ENCODE measurements at regions not wholly inside any gene's neighbourhood (a gene's known extent, or its start where the extent isn't known, plus 50 kb on each side); places are given as distances from the start of the nearest gene placed in this dataset.
A peak's percentile ranks its signal among the peaks of the same experiment; 100 is the strongest.

DNA sequence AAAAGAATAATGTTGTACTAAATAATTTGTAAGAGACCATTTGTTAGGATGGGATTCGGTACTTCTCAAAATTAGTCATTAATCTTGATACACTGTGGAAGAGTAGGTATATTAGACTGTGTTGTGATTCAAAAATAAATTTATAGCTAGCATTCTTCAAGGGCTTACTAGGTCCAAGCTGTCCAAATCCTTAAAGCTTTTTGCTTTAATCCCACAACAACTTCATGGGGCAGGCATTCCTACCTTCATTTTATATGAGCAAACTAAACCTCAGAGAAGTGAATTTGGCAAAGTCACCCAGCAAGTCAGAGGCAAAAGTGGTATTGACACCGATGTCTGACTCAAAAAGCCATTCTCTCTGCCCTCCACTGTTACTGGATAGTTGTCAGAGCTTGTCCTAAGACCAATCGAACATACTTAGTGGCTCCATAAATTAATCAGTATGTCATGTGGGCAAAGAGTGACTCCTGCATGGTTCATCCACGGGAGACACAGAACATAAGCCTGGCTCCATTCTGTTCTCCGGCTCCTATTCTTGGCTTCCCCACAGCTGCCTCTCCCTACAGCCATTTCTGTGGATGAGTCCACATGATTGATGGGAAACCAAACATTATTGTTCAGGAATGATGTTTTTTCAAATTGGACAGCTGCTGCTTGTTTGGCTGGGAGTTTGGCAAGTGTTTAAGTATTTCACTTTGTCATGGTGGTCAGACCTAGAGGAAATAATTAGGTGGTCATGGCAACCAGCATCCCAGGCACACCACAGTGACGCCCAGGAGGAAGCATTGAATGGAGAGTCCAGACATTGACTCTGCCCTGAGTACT, 133.4 kb upstream of the FGGY start:
- Mint-ChIP-seq H3K9me3 (peaks cover 0 to 24% (median 5%) of the 10 kb centered on the region in 11 donors), H3K4me1 (no peaks in the 10 kb centered on the region), H3K27ac (no peak overlapping the region), H3K4me3 (no peak overlapping the region), H3K36me3 (peaks cover 0 to 5% (median 3%) of the 10 kb centered on the region in 5 donors), H3K27me3 (peaks cover 9 to 40% (median 19%) of the 10 kb centered on the region in 5 donors)
- Histone ChIP-seq H3K4me3 (ENCODE audit: low read length) (no peak overlapping the region), H3K4me1 (ENCODE audit: control insufficient read depth in 2 of 2, insufficient read depth in 2 of 2, low read length in 2 of 2) (no peaks in the 10 kb centered on the region), H3K27ac (ENCODE audit: low read depth, low read length) (no peak overlapping the region), H3K27me3 (ENCODE audit: control insufficient read depth in 2 of 2, insufficient read depth in 2 of 2, low read length in 2 of 2) (no peaks in the 10 kb centered on the region), H3K36me3 (ENCODE audit: control insufficient read depth in 2 of 3, insufficient read depth in 3 of 3, low read length in 3 of 3) (no peaks in the 10 kb centered on the region), H3K9me3 (ENCODE audit: control insufficient read depth in 2 of 3, low read length in 3 of 3) (no peaks in the 10 kb centered on the region)
- ChIA-PET CTCF (no interaction called here), POLR2A (interaction anchor here (0.5 kb wide), 1 partner anchor 305 kb away, joined by 4 read pairs; no protein-coding TSS in a partner anchor)
- DNase-seq (no peak), ATAC-seq (peak; percentile 32)
- intact Hi-C loops (cut with micrococcal nuclease), result no loop called here

DNA sequence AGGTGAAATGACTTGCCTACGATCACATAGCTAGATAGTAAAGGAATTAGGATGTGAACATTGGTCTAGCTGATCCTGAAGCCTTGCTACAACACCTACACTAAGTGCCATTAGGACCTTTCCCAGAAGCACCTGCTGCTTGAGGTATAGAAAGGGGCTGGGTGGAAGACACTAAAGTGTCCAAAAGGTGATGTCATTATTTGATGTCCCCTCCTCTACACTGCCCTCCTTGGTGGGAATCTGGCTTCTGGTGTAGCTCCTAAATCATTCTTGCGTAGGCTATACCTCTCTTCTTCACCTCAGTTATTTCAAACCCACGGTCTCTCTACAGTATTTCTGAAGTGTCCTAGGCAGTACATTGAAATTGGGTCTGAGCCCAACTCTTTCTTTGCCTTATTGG, 132.5 kb upstream of the FGGY start:
- Mint-ChIP-seq H3K4me1 (no peaks in the 10 kb centered on the region), H3K9me3 (peaks cover 0 to 24% (median 0%) of the 10 kb centered on the region in 11 donors), H3K36me3 (peaks cover 0 to 3% (median 0%) of the 10 kb centered on the region in 5 donors), H3K27me3 (peaks cover 9 to 44% (median 19%) of the 10 kb centered on the region in 5 donors), H3K4me3 (no peak overlapping the region), H3K27ac (no peak overlapping the region)
- Histone ChIP-seq H3K4me1 (ENCODE audit: control insufficient read depth in 2 of 2, insufficient read depth in 2 of 2, low read length in 2 of 2) (no peaks in the 10 kb centered on the region), H3K9me3 (ENCODE audit: control insufficient read depth in 2 of 3, low read length in 3 of 3) (no peaks in the 10 kb centered on the region), H3K36me3 (ENCODE audit: control insufficient read depth in 2 of 3, insufficient read depth in 3 of 3, low read length in 3 of 3) (no peaks in the 10 kb centered on the region), H3K4me3 (ENCODE audit: low read length) (no peak overlapping the region), H3K27me3 (ENCODE audit: control insufficient read depth in 2 of 2, insufficient read depth in 2 of 2, low read length in 2 of 2) (no peaks in the 10 kb centered on the region), H3K27ac (ENCODE audit: low read depth, low read length) (no peak overlapping the region)
- ChIA-PET POLR2A (no interaction called here), CTCF (no interaction called here)
- no peak for DNase-seq
- ATAC-seq, result no peak
- intact Hi-C loops (cut with micrococcal nuclease), result no loop called here

GRCh38 chr1:59165353-59165752, 131.5 kb upstream of the FGGY start:
- ChIA-PET CTCF (no interaction called here), POLR2A (no interaction called here)
- Mint-ChIP-seq H3K36me3 (peaks cover 0 to 3% (median 0%) of the 10 kb centered on the region in 5 donors), H3K4me1 (peaks cover 0 to 2% (median 0%) of the 10 kb centered on the region in 7 donors), H3K4me3 (no peak overlapping the region), H3K27ac (no peak overlapping the region), H3K9me3 (peaks cover 0 to 24% (median 0%) of the 10 kb centered on the region in 11 donors), H3K27me3 (peaks cover 9 to 49% (median 19%) of the 10 kb centered on the region in 5 donors)
- no peaks in the 10 kb centered on the region for H3K27me3 ChIP-seq (ENCODE audit: control insufficient read depth in 2 of 2, insufficient read depth in 2 of 2, low read length in 2 of 2)
- no peaks in the 10 kb centered on the region for H3K36me3 ChIP-seq (ENCODE audit: control insufficient read depth in 2 of 3, insufficient read depth in 3 of 3, low read length in 3 of 3)
- DNase-seq (no peak), ATAC-seq (no peak)
- no peaks in the 10 kb centered on the region for H3K9me3 ChIP-seq (ENCODE audit: control insufficient read depth in 2 of 3, low read length in 3 of 3)
- H3K4me1 ChIP-seq (ENCODE audit: control insufficient read depth in 2 of 2, insufficient read depth in 2 of 2, low read length in 2 of 2), result no peaks in the 10 kb centered on the region
- intact Hi-C loops (cut with micrococcal nuclease), result no loop called here
- H3K4me3 ChIP-seq (ENCODE audit: low read length), result no peak overlapping the region
- H3K27ac ChIP-seq (ENCODE audit: low read depth, low read length), result no peak overlapping the region

DNA sequence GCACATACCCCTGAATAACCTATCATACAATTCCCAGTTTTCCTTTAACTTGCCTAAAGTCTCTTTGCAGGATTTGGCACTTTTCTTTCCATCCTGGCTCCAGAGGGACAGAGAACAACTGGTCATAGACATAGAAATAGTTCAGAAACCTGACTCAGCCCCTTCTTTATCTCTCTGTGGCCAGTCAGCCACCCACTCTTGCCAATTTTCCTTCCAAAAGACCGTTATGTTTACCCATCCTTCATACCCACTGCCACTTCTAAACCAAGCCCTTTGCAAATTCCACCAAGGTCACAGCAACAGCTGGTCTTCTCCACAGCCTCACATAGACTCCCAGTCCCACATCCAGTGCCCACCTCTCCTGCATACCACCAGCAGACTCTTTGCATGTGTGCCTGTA, 127.2 kb upstream of the FGGY start:
- no peaks in the 10 kb centered on the region for H3K27me3 ChIP-seq (ENCODE audit: control insufficient read depth in 2 of 2, insufficient read depth in 2 of 2, low read length in 2 of 2)
- peaks cover 7 to 63% (median 17%) of the 10 kb centered on the region in 5 donors for H3K27me3 Mint-ChIP-seq
- H3K4me1 ChIP-seq (ENCODE audit: control insufficient read depth in 2 of 2, insufficient read depth in 2 of 2, low read length in 2 of 2), result no peaks in the 10 kb centered on the region
- no peaks in the 10 kb centered on the region for H3K36me3 ChIP-seq (ENCODE audit: control insufficient read depth in 2 of 3, insufficient read depth in 3 of 3, low read length in 3 of 3)
- POLR2A ChIA-PET, result no interaction called here
- H3K9me3 Mint-ChIP-seq, result peaks cover 0 to 24% (median 0%) of the 10 kb centered on the region in 11 donors
- CTCF ChIA-PET, result no interaction called here
- H3K27ac Mint-ChIP-seq, result no peak overlapping the region
- H3K4me1 Mint-ChIP-seq, result peaks cover 0 to 4% (median 0%) of the 10 kb centered on the region in 7 donors
- H3K36me3 Mint-ChIP-seq, result peaks cover 0 to 3% (median 0%) of the 10 kb centered on the region in 5 donors
- H3K27ac ChIP-seq (ENCODE audit: low read depth, low read length), result no peak overlapping the region
- DNase-seq (no peak), ATAC-seq (no peak)
- no peak overlapping the region for H3K4me3 ChIP-seq (ENCODE audit: low read length)
- H3K9me3 ChIP-seq (ENCODE audit: control insufficient read depth in 2 of 3, low read length in 3 of 3), result no peaks in the 10 kb centered on the region
- intact Hi-C loops (cut with micrococcal nuclease), result no loop called here
- H3K4me3 Mint-ChIP-seq, result no peak overlapping the region

DNA sequence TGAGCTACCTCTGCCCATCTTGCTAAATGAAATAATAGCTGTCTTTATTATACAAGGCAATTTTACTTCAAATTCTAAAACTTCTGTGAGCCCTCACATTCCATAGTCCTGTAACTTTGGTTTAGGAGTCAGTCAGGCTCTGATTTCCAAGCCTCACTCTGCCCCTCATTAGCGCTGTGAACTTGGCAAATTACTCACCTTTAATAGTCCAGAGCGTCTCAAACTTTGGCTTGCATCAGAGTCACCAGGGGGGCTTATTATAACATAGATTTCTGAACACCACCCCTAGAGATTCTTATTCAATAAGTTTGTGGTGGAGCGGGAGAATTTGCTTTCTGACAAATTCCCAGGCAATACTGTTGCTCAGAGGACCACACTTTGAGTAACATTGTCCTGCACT, 126.2 kb upstream of the FGGY start:
- peaks cover 0 to 4% (median 0%) of the 10 kb centered on the region in 7 donors for H3K4me1 Mint-ChIP-seq
- peaks cover 0 to 19% (median 0%) of the 10 kb centered on the region in 11 donors for H3K9me3 Mint-ChIP-seq
- H3K4me3 ChIP-seq (ENCODE audit: low read length), result no peak overlapping the region
- peaks cover 0 to 3% (median 0%) of the 10 kb centered on the region in 5 donors for H3K36me3 Mint-ChIP-seq
- intact Hi-C loops (cut with micrococcal nuclease), result no loop called here
- no peak overlapping the region for H3K27ac ChIP-seq (ENCODE audit: low read depth, low read length)
- H3K9me3 ChIP-seq (ENCODE audit: control insufficient read depth in 2 of 3, low read length in 3 of 3), result no peaks in the 10 kb centered on the region
- ChIA-PET CTCF (no interaction called here), POLR2A (no interaction called here)
- H3K4me1 ChIP-seq (ENCODE audit: control insufficient read depth in 2 of 2, insufficient read depth in 2 of 2, low read length in 2 of 2), result no peaks in the 10 kb centered on the region
- DNase-seq (no peak), ATAC-seq (no peak)
- H3K36me3 ChIP-seq (ENCODE audit: control insufficient read depth in 2 of 3, insufficient read depth in 3 of 3, low read length in 3 of 3), result no peaks in the 10 kb centered on the region
- peak overlapping the region in 1 of 9 donors; percentile 41 for H3K27ac Mint-ChIP-seq
- H3K27me3 ChIP-seq (ENCODE audit: control insufficient read depth in 2 of 2, insufficient read depth in 2 of 2, low read length in 2 of 2), result no peaks in the 10 kb centered on the region
- H3K4me3 Mint-ChIP-seq, result no peak overlapping the region
- H3K27me3 Mint-ChIP-seq, result peaks cover 3 to 56% (median 7%) of the 10 kb centered on the region in 5 donors

GRCh38 chr1:59171788-59172187, 125.1 kb upstream of the FGGY start:
- no peak overlapping the region for H3K4me3 Mint-ChIP-seq
- no peak overlapping the region for H3K27ac Mint-ChIP-seq
- H3K4me1 Mint-ChIP-seq, result peaks cover 0 to 4% (median 0%) of the 10 kb centered on the region in 7 donors
- no peak for DNase-seq
- H3K27me3 Mint-ChIP-seq, result peaks cover 0 to 47% (median 0%) of the 10 kb centered on the region in 5 donors
- Histone ChIP-seq H3K4me3 (ENCODE audit: low read length) (no peak overlapping the region), H3K36me3 (ENCODE audit: control insufficient read depth in 2 of 3, insufficient read depth in 3 of 3, low read length in 3 of 3) (no peaks in the 10 kb centered on the region), H3K4me1 (ENCODE audit: control insufficient read depth in 2 of 2, insufficient read depth in 2 of 2, low read length in 2 of 2) (no peaks in the 10 kb centered on the region), H3K9me3 (ENCODE audit: control insufficient read depth in 2 of 3, low read length in 3 of 3) (no peaks in the 10 kb centered on the region), H3K27ac (ENCODE audit: low read depth, low read length) (no peak overlapping the region), H3K27me3 (ENCODE audit: control insufficient read depth in 2 of 2, insufficient read depth in 2 of 2, low read length in 2 of 2) (no peaks in the 10 kb centered on the region)
- peaks cover 0 to 10% (median 0%) of the 10 kb centered on the region in 11 donors for H3K9me3 Mint-ChIP-seq
- H3K36me3 Mint-ChIP-seq, result peaks cover 0 to 3% (median 0%) of the 10 kb centered on the region in 5 donors
- ATAC-seq, result no peak
- ChIA-PET POLR2A (no interaction called here), CTCF (no interaction called here)
- intact Hi-C loops (cut with micrococcal nuclease), result no loop called here

GRCh38 chr1:59172693-59173092, 124.2 kb upstream of the FGGY start:
- Histone ChIP-seq H3K36me3 (ENCODE audit: control insufficient read depth in 2 of 3, insufficient read depth in 3 of 3, low read length in 3 of 3) (no peaks in the 10 kb centered on the region), H3K9me3 (ENCODE audit: control insufficient read depth in 2 of 3, low read length in 3 of 3) (no peaks in the 10 kb centered on the region), H3K4me1 (ENCODE audit: control insufficient read depth in 2 of 2, insufficient read depth in 2 of 2, low read length in 2 of 2) (no peaks in the 10 kb centered on the region), H3K27me3 (ENCODE audit: control insufficient read depth in 2 of 2, insufficient read depth in 2 of 2, low read length in 2 of 2) (no peaks in the 10 kb centered on the region), H3K4me3 (ENCODE audit: low read length) (no peak overlapping the region), H3K27ac (ENCODE audit: low read depth, low read length) (no peak overlapping the region)
- ATAC-seq, result no peak
- Mint-ChIP-seq H3K36me3 (peaks cover 0 to 3% (median 0%) of the 10 kb centered on the region in 5 donors), H3K4me3 (no peak overlapping the region), H3K4me1 (peaks cover 0 to 4% (median 0%) of the 10 kb centered on the region in 7 donors), H3K27me3 (peaks cover 0 to 40% (median 0%) of the 10 kb centered on the region in 5 donors), H3K27ac (no peak overlapping the region), H3K9me3 (peaks cover 0 to 8% (median 0%) of the 10 kb centered on the region in 11 donors)
- DNase-seq, result no peak
- intact Hi-C loops (cut with micrococcal nuclease), result no loop called here
- ChIA-PET CTCF (no interaction called here), POLR2A (no interaction called here)
